CD4-positive, alpha-beta T cell treated with Interleukin-12 subunit alpha and Interleukin-12 subunit beta, for 1 hour (primary cell): ENCODE measurements at regions not wholly inside any gene's neighbourhood (a gene's known extent, or its start where the extent isn't known, plus 50 kb on each side); places are given as distances from the start of the nearest gene placed in this dataset.
"Not testable (repeated sequence)": the region's sequence is repeated elsewhere in the genome, so short reads cannot be mapped to it uniquely, and the experiment has no call there.

Experiments used
- DNase-seq: peaks from one replicate; pipeline ENCODE4 v3.0.0-alpha.2; 2020

- DNase-seq: no peak
These were observed 109.0 kb upstream of the ARSJ start for GRCh38 chr4:114088481-114088880.

- no peak for DNase-seq
These were observed 112.1 kb upstream of the ARSJ start for GRCh38 chr4:114091546-114091945.

GRCh38 chr4:114093221-114093715 is 113.8 kb upstream of the ARSJ start:
- no peak for DNase-seq

- no peak for DNase-seq
These were observed 121.0 kb upstream of the ARSJ start for GRCh38 chr4:114100288-114101031.

GRCh38 chr4:114103908-114104307 is 124.5 kb upstream of the ARSJ start:
- DNase-seq: no peak

GRCh38 chr4:114108869-114109268 is 129.4 kb upstream of the ARSJ start:
- no peak for DNase-seq

GRCh38 chr4:114109776-114110175 is 130.3 kb upstream of the ARSJ start:
- no peak for DNase-seq

GRCh38 chr4:114115526-114115925 is 136.1 kb upstream of the ARSJ start:
- no peak for DNase-seq

- no peak for DNase-seq
These were observed 137.4 kb upstream of the ARSJ start for GRCh38 chr4:114116861-114117260.

- DNase-seq: no peak
These were observed 141.8 kb upstream of the ARSJ start for GRCh38 chr4:114121221-114121620.

- DNase-seq: no peak
These were observed 152.8 kb upstream of the ARSJ start for GRCh38 chr4:114132199-114132598.

GRCh38 chr4:114132830-114133229 is 153.4 kb upstream of the ARSJ start:
- DNase-seq: no peak

GRCh38 chr4:114136069-114136468 is 156.6 kb upstream of the ARSJ start:
- no peak for DNase-seq

- no peak for DNase-seq
These were observed 158.5 kb upstream of the ARSJ start for GRCh38 chr4:114137984-114138383.

- no peak for DNase-seq
These were observed 167.6 kb upstream of the ARSJ start for GRCh38 chr4:114146947-114147618.

- DNase-seq: peak; percentile 10
These were observed 168.3 kb upstream of the ARSJ start for GRCh38 chr4:114147619-114148208.

- not testable (repeated sequence) for DNase-seq
These were observed 169.1 kb upstream of the ARSJ start for GRCh38 chr4:114148372-114149070.

- DNase-seq: no peak
These were observed 176.9 kb upstream of the ARSJ start for GRCh38 chr4:114156371-114156770.

GRCh38 chr4:114161809-114162208 is 182.4 kb upstream of the ARSJ start:
- DNase-seq: no peak

- no peak for DNase-seq
These were observed 183.6 kb upstream of the ARSJ start for GRCh38 chr4:114163051-114163450.

GRCh38 chr4:114173968-114174367 is 194.5 kb upstream of the ARSJ start:
- DNase-seq: no peak

- DNase-seq: no peak
These were observed 198.2 kb upstream of the ARSJ start for GRCh38 chr4:114177628-114178027.

GRCh38 chr4:114178392-114178791 is 198.9 kb upstream of the ARSJ start:
- DNase-seq: no peak
